Esophagus (tissue), 2 donors: ENCODE measurements at regions not wholly inside any gene's neighbourhood (a gene's known extent, or its start where the extent isn't known, plus 50 kb on each side); places are given as distances from the start of the nearest gene placed in this dataset.

Experiments used
- H3K27ac ChIP-seq, 2 donors: one replicate each; pipeline ENCODE4 v1.5.1; 2013; ENCODE audit warnings: low read depth in 2 of 2, mild to moderate bottlenecking in 2 of 2, inconsistent platforms in 1 of 2, low read length in 1 of 2, moderate library complexity in 1 of 2
- H3K27me3 ChIP-seq, 2 donors: one replicate each; pipeline ENCODE4 v1.6.1; 2013; ENCODE audit warnings: low read length in 2 of 2, control low read depth in 1 of 2, mild to moderate bottlenecking in 1 of 2; ENCODE audit not compliant: insufficient read depth in 2 of 2, control insufficient read depth in 1 of 2
- H3K36me3 ChIP-seq, 2 donors: one replicate each; pipeline ENCODE4 v1.6.1; 2013; ENCODE audit warnings: low read length in 1 of 2; ENCODE audit not compliant: control insufficient read depth in 2 of 2, insufficient read depth in 2 of 2
- H3K4me1 ChIP-seq, 2 donors: one replicate each; pipeline ENCODE4 v1.6.1; 2013; ENCODE audit warnings: low read length in 1 of 2; ENCODE audit not compliant: control insufficient read depth in 2 of 2, insufficient read depth in 2 of 2
- H3K4me3 ChIP-seq, 2 donors: one replicate each; pipeline ENCODE4 v1.5.1; 2013; ENCODE audit warnings: low read length in 2 of 2, mild to moderate bottlenecking in 2 of 2, low read depth in 1 of 2, moderate library complexity in 1 of 2
- H3K9me3 ChIP-seq, 2 donors: one replicate each; pipeline ENCODE4 v1.6.1; 2013; ENCODE audit warnings: mild to moderate bottlenecking in 2 of 2, low read depth in 1 of 2, low read length in 1 of 2, moderate library complexity in 1 of 2; ENCODE audit not compliant: control insufficient read depth in 2 of 2, insufficient read depth in 1 of 2
- WGBS, 2 donors: extraction: QIAGEN DNeasy Blood & Tissue Kit; methylation state at CpG; one replicate each; pipeline ENCODE4 v1.1.7; 2013; 5-methylcytosine and 5-hydroxymethylcytosine counted together
- donor health status: healthy with polysubstance abuse.
- donor health status: Bipolar disorder and iron deficiency.

- 41 to 48% methylated on average over 4 of the region's 4 CpGs for WGBS, 2 donors
- H3K27ac ChIP-seq: no peak overlapping the region
- H3K27me3 ChIP-seq: no peaks in the 10 kb centered on the region
- no peaks in the 10 kb centered on the region for H3K36me3 ChIP-seq
- H3K9me3 ChIP-seq: no peaks in the 10 kb centered on the region
- H3K4me3 ChIP-seq: no peak overlapping the region
- H3K4me1 ChIP-seq: no peaks in the 10 kb centered on the region
These were observed 229.1 kb downstream of the SEC61B start for GRCh38 chr9:99451112-99451606.

- H3K36me3 ChIP-seq: no peaks in the 10 kb centered on the region
- WGBS, 2 donors: 44 to 52% methylated on average over 2 of the region's 2 CpGs
These were observed 235.3 kb downstream of the SEC61B start for GRCh38 chr9:99457406-99457805.

GRCh38 chr9:99457981-99458380, 235.9 kb downstream of the SEC61B start:
- Histone ChIP-seq H3K9me3 (no peaks in the 10 kb centered on the region), H3K27me3 (no peaks in the 10 kb centered on the region)
- 57 to 77% methylated on average over 1 of the region's 1 CpG for WGBS, 2 donors

More at GRCh38 chr9:99457406-99457805, 235.3 kb downstream of the SEC61B start:
- no peak overlapping the region for H3K4me3 ChIP-seq
- no peaks in the 10 kb centered on the region for H3K4me1 ChIP-seq
- H3K27me3 ChIP-seq: no peaks in the 10 kb centered on the region
- H3K9me3 ChIP-seq: no peaks in the 10 kb centered on the region
- no peak overlapping the region for H3K27ac ChIP-seq

GRCh38 chr9:99459919-99460318, 237.8 kb downstream of the SEC61B start:
- no peak overlapping the region for H3K4me3 ChIP-seq
- H3K4me1 ChIP-seq: peaks cover 0 to under 1% of the 10 kb centered on the region in 2 donors
- no peak overlapping the region for H3K27ac ChIP-seq
- no peaks in the 10 kb centered on the region for H3K27me3 ChIP-seq
- no peaks in the 10 kb centered on the region for H3K36me3 ChIP-seq
- H3K9me3 ChIP-seq: no peaks in the 10 kb centered on the region
- WGBS, 2 donors: 89 to 93% methylated on average over 9 of the region's 9 CpGs

More at GRCh38 chr9:99457981-99458380, 235.9 kb downstream of the SEC61B start:
- Histone ChIP-seq H3K27ac (no peak overlapping the region), H3K4me3 (no peak overlapping the region), H3K36me3 (no peaks in the 10 kb centered on the region), H3K4me1 (no peaks in the 10 kb centered on the region)

- H3K27me3 ChIP-seq: no peaks in the 10 kb centered on the region
- 59 to 84% methylated on average over 4 of the region's 4 CpGs for WGBS, 2 donors
- no peak overlapping the region for H3K27ac ChIP-seq
- no peak overlapping the region for H3K4me3 ChIP-seq
- peaks cover 0 to 5% of the 10 kb centered on the region in 2 donors for H3K4me1 ChIP-seq
- no peaks in the 10 kb centered on the region for H3K36me3 ChIP-seq
- H3K9me3 ChIP-seq: no peaks in the 10 kb centered on the region
These were observed 241.0 kb downstream of the SEC61B start for GRCh38 chr9:99463131-99463530.

- Histone ChIP-seq H3K27me3 (no peaks in the 10 kb centered on the region), H3K36me3 (no peaks in the 10 kb centered on the region), H3K4me3 (no peak overlapping the region), H3K4me1 (peaks cover 0 to 5% of the 10 kb centered on the region in 2 donors), H3K9me3 (no peaks in the 10 kb centered on the region), H3K27ac (no peak overlapping the region)
- WGBS, 2 donors: 86 to 88% methylated on average over 4 of the region's 4 CpGs
These were observed 242.5 kb downstream of the SEC61B start for GRCh38 chr9:99464568-99464967.

- 35 to 62% methylated on average over 7 of the region's 7 CpGs for WGBS, 2 donors
- Histone ChIP-seq H3K9me3 (no peaks in the 10 kb centered on the region), H3K27ac (peak overlapping the region in 1 of 2 donors; percentile 17), H3K27me3 (no peaks in the 10 kb centered on the region), H3K36me3 (no peaks in the 10 kb centered on the region), H3K4me3 (no peak overlapping the region), H3K4me1 (peaks cover 0 to 5% of the 10 kb centered on the region in 2 donors)
These were observed 243.3 kb downstream of the SEC61B start for GRCh38 chr9:99465231-99465907.

GRCh38 chr9:99466104-99466503, 244.0 kb downstream of the SEC61B start:
- H3K4me3 ChIP-seq: no peak overlapping the region
- no peaks in the 10 kb centered on the region for H3K36me3 ChIP-seq
- peaks cover 0 to 5% of the 10 kb centered on the region in 2 donors for H3K4me1 ChIP-seq
- no peaks in the 10 kb centered on the region for H3K9me3 ChIP-seq
- WGBS, 2 donors: 72 to 82% methylated on average over 1 of the region's 1 CpG
- H3K27me3 ChIP-seq: no peaks in the 10 kb centered on the region
- H3K27ac ChIP-seq: no peak overlapping the region

- Histone ChIP-seq H3K27ac (no peak overlapping the region), H3K27me3 (no peaks in the 10 kb centered on the region), H3K36me3 (no peaks in the 10 kb centered on the region), H3K9me3 (no peaks in the 10 kb centered on the region), H3K4me3 (no peak overlapping the region), H3K4me1 (peaks cover 0 to 5% of the 10 kb centered on the region in 2 donors)
These were observed 244.7 kb downstream of the SEC61B start for GRCh38 chr9:99466781-99467180.

GRCh38 chr9:99471033-99471432, 249.0 kb downstream of the SEC61B start:
- Histone ChIP-seq H3K36me3 (no peaks in the 10 kb centered on the region), H3K27ac (no peak overlapping the region), H3K27me3 (no peaks in the 10 kb centered on the region), H3K9me3 (no peaks in the 10 kb centered on the region), H3K4me1 (no peaks in the 10 kb centered on the region), H3K4me3 (no peak overlapping the region)
- 83 to 89% methylated on average over 2 of the region's 2 CpGs for WGBS, 2 donors
